Testis (tissue), 2 donors: ENCODE measurements at regions not wholly inside any gene's neighbourhood (a gene's known extent, or its start where the extent isn't known, plus 50 kb on each side); places are given as distances from the start of the nearest gene placed in this dataset.

Experiments used
- DNase-seq: peaks from one replicate; pipeline ENCODE4 v3.0.0-alpha.2; 2019
- H3K27ac ChIP-seq, 2 donors: fragments of 200-600 bp; sonication (generic); one replicate each; pipeline ENCODE4 v1.5.1; 2019
- H3K27me3 ChIP-seq: fragments of 200-600 bp; sonication (generic); one replicate; pipeline ENCODE4 v1.5.1; 2019
- H3K36me3 ChIP-seq: fragments of 200-600 bp; sonication (generic); one replicate; pipeline ENCODE4 v1.5.1; 2017; ENCODE audit warnings: low read depth; ENCODE audit errors: missing control alignments
- H3K4me1 ChIP-seq: fragments of 200-600 bp; sonication (generic); one replicate; pipeline ENCODE4 v1.5.1; 2019
- H3K4me3 ChIP-seq, 2 donors: fragments of 200-600 bp; sonication (generic); one replicate each; pipeline ENCODE4 v1.5.1; 2017 to 2019
- H3K9me3 ChIP-seq: fragments of 200-600 bp; sonication (generic); one replicate; pipeline ENCODE4 v1.5.1; 2017
- CTCF ChIP-seq, 3 experiments: fragments of 450-650 bp in 2 of 3; fragments of 200-600 bp in 1 of 3; sonication (generic) in 1 of 3; IDR thresholded peaks; one replicate each; pipeline ENCODE4 v1.5.1; 2016 to 2019; ENCODE audit warnings: antibody characterized with exemption in 3 of 3, mild to moderate bottlenecking in 2 of 3, moderate library complexity in 1 of 3
- POLR2A ChIP-seq: fragments of 450-650 bp; IDR thresholded peaks from one replicate; pipeline ENCODE4 v1.6.1; 2017; ENCODE audit warnings: antibody characterized with exemption, mild to moderate bottlenecking, moderate library complexity
- WGBS, 2 donors: methylation state at CpG; one replicate each; pipeline ENCODE4 v1.1.5; 2018; 5-methylcytosine and 5-hydroxymethylcytosine counted together
- intact Hi-C: fragments of 100-400 bp; cut with DNase I; formaldehyde crosslinking; loops from one replicate; pipeline ENCODE4 v1.15.1; 2023; ENCODE audit warnings: low total_unique reads

- Histone ChIP-seq H3K27me3 (no peaks in the 10 kb centered on the region), H3K4me3 (no peak overlapping the region), H3K4me1 (no peaks in the 10 kb centered on the region), H3K36me3 (no peaks in the 10 kb centered on the region), H3K27ac (no peak overlapping the region), H3K9me3 (no peaks in the 10 kb centered on the region)
- no peak for TF ChIP-seq CTCF (IDR thresholded peaks at IDR 0.05)
- no peak for TF ChIP-seq POLR2A
- no peak for DNase-seq
- WGBS, 2 donors, result 34 to 64% methylated on average over 5 of the region's 5 CpGs
- intact Hi-C loops, result no loop called here
Observed at GRCh38 chr2:106960683-106961161, 74.8 kb upstream of the ST6GAL2 start.

- Histone ChIP-seq H3K4me1 (no peaks in the 10 kb centered on the region), H3K27ac (no peak overlapping the region), H3K36me3 (no peaks in the 10 kb centered on the region), H3K4me3 (no peak overlapping the region), H3K27me3 (no peaks in the 10 kb centered on the region), H3K9me3 (no peaks in the 10 kb centered on the region)
- TF ChIP-seq CTCF (IDR thresholded peaks at IDR 0.05) (no peak), POLR2A (no peak)
- 51 to 76% methylated on average over 3 of the region's 3 CpGs for WGBS, 2 donors
- intact Hi-C loops, result no loop called here
- DNase-seq, result no peak
Observed at GRCh38 chr2:106961328-106961727, 75.4 kb upstream of the ST6GAL2 start.

- intact Hi-C loops, result no loop called here
- no peak for DNase-seq
- no peaks in the 10 kb centered on the region for H3K4me1 ChIP-seq
- TF ChIP-seq POLR2A (no peak), CTCF (IDR thresholded peaks at IDR 0.05) (no peak)
- H3K4me3 ChIP-seq, result no peak overlapping the region
- no peaks in the 10 kb centered on the region for H3K9me3 ChIP-seq
- H3K27me3 ChIP-seq, result no peaks in the 10 kb centered on the region
- H3K36me3 ChIP-seq, result no peaks in the 10 kb centered on the region
- 74 to 82% methylated on average over 1 of the region's 1 CpG for WGBS, 2 donors
- H3K27ac ChIP-seq, result no peak overlapping the region
Observed at GRCh38 chr2:106963156-106963555, 77.2 kb upstream of the ST6GAL2 start.

GRCh38 chr2:106963893-106964292, 77.9 kb upstream of the ST6GAL2 start:
- Histone ChIP-seq H3K27ac (no peak overlapping the region), H3K36me3 (no peaks in the 10 kb centered on the region), H3K4me3 (no peak overlapping the region), H3K9me3 (no peaks in the 10 kb centered on the region), H3K27me3 (no peaks in the 10 kb centered on the region), H3K4me1 (no peaks in the 10 kb centered on the region)
- WGBS, 2 donors, result 78 to 90% methylated on average over 5 of the region's 5 CpGs
- DNase-seq, result no peak
- intact Hi-C loops, result no loop called here
- no peak for TF ChIP-seq CTCF (IDR thresholded peaks at IDR 0.05)
- no peak for TF ChIP-seq POLR2A

GRCh38 chr2:106965611-106966010, 79.6 kb upstream of the ST6GAL2 start:
- H3K36me3 ChIP-seq, result no peaks in the 10 kb centered on the region
- intact Hi-C loops, result no loop called here
- no peak for DNase-seq
- H3K4me1 ChIP-seq, result no peaks in the 10 kb centered on the region
- TF ChIP-seq POLR2A, result no peak
- no peak for TF ChIP-seq CTCF (IDR thresholded peaks at IDR 0.05)
- H3K4me3 ChIP-seq, result no peak overlapping the region
- H3K27ac ChIP-seq, result no peak overlapping the region
- H3K27me3 ChIP-seq, result no peaks in the 10 kb centered on the region
- 86 to 87% methylated on average over 3 of the region's 3 CpGs for WGBS, 2 donors
- no peaks in the 10 kb centered on the region for H3K9me3 ChIP-seq
